ENCODE measurements at regions not wholly inside any gene's neighbourhood (a gene's known extent, or its start where the extent isn't known, plus 50 kb on each side); places are given as distances from the start of the nearest gene placed in this dataset.

GRCh38 chr5:82403724-82404123 lies 125.6 kb upstream of the RPS23 start:
- no peak overlapping the region for H3K4me2 ChIP-seq
- H3K4me1 ChIP-seq, result no peaks in the 10 kb centered on the region
- no peak overlapping the region for H3K4me3 ChIP-seq
- WGBS (ENCODE audit: missing lambda C conversion rate), result 15% methylated on average over 2 of the region's 2 CpGs
- DNase-seq (ENCODE audit: low read depth in 1 of 2, low spot score in 1 of 2) (no peak), FAIRE-seq (no peak), ATAC-seq (no peak)
- H3K27ac ChIP-seq, result no peak overlapping the region
- peaks cover 23% of the 10 kb centered on the region for H3K9me3 ChIP-seq
- ChIA-PET POLR2A (interaction anchor here (0.6 kb wide), 1 partner anchor 11 kb away, joined by 6 read pairs; no protein-coding TSS in a partner anchor), CTCF (no interaction called here)
- TF ChIP-seq ZFP36 (IDR thresholded peaks at IDR 0.05; ENCODE audit: borderline replicate concordance, partially characterized antibody), result no peak
- no peak for TF ChIP-seq EHF (CRISPR knock-in tag; IDR thresholded peaks at IDR 0.05)
- no peak for TF ChIP-seq SMC3 (IDR thresholded peaks at IDR 0.05)
- TF ChIP-seq FOSL2 (IDR thresholded peaks at IDR 0.05), result no peak
- no peak for TF ChIP-seq FOSL2 (CRISPR knock-in tag; IDR thresholded peaks at IDR 0.05)

GRCh38 chr5:82403026-82403425 lies 124.9 kb upstream of the RPS23 start:
- H3K4me1 ChIP-seq, result peaks cover under 1% of the 10 kb centered on the region; the same call in 1 of the 3 replicates
- no peak overlapping the region for H3K4me3 ChIP-seq
- no peak overlapping the region for H3K4me2 ChIP-seq
- peaks cover 23% of the 10 kb centered on the region for H3K9me3 ChIP-seq
- DNase-seq (ENCODE audit: low read depth in 1 of 2, low spot score in 1 of 2) (no peak), FAIRE-seq (no peak), ATAC-seq (no peak)
- TF ChIP-seq KDM5A (IDR thresholded peaks at IDR 0.05) (no peak), EHF (CRISPR knock-in tag; IDR thresholded peaks at IDR 0.05) (no peak)
- ChIA-PET CTCF (interaction anchor here (0.6 kb wide), 1 partner anchor 1027 kb away, joined by 3 read pairs; no protein-coding TSS in a partner anchor), POLR2A (no interaction called here)
- no peak overlapping the region for H3K27ac ChIP-seq
- WGBS (ENCODE audit: missing lambda C conversion rate), result 35% methylated on average over 2 of the region's 2 CpGs

DNA sequence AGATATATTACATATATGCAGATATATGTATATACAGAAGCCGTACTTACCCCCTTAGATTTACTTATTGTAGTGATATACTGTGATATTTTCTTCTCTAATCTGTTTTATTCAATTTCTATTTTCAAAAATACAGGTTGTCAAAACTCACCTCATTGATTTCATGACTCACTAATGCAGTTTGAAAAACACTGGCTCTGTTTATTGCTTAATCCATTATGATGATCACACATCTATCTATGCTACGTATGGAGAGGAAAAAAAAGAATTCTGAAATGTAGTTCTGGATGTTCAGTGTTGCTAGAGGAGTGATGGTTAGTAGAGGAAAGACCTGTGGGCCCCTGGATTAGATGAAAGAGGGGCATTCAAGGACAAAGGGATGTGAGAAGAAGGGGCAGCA lies 121.0 kb upstream of the RPS23 start:
- DNase-seq (ENCODE audit: low read depth in 1 of 2, low spot score in 1 of 2), result no peak
- no peak overlapping the region for H3K4me2 ChIP-seq
- ATAC-seq, result no peak
- H3K4me3 ChIP-seq, result no peak overlapping the region
- peaks cover 21% of the 10 kb centered on the region for H3K4me1 ChIP-seq
- ChIA-PET CTCF (interaction anchor here (1.0 to 1.2 kb wide), 2 partner anchors 12 to 20 kb away, joined by 3 to 4 read pairs; no protein-coding TSS in a partner anchor), POLR2A (no interaction called here)
- TF ChIP-seq HOXB5 (CRISPR knock-in tag; IDR thresholded peaks at IDR 0.05) (no peak), ZC3H11A (IDR thresholded peaks at IDR 0.05) (no peak), ATOH8 (CRISPR knock-in tag; IDR thresholded peaks at IDR 0.05; ENCODE audit: low read depth) (no peak), RNF2 (IDR thresholded peaks at IDR 0.05; ENCODE audit: borderline replicate concordance, low read depth) (no peak), MYC (IDR thresholded peaks at IDR 0.05; ENCODE audit: borderline replicate concordance, low read length) (no peak), JUN (IDR thresholded peaks at IDR 0.05) (no peak), RFX5 (IDR thresholded peaks at IDR 0.05) (no peak), NPAS2 (CRISPR knock-in tag; IDR thresholded peaks at IDR 0.05; ENCODE audit: borderline replicate concordance) (no peak), E2F6 (IDR thresholded peaks at IDR 0.05; ENCODE audit: borderline replicate concordance, low read depth) (no peak), HMGXB4 (CRISPR knock-in tag; IDR thresholded peaks at IDR 0.05; ENCODE audit: borderline replicate concordance) (no peak), KDM5A (IDR thresholded peaks at IDR 0.05) (no peak), RAD21 (conservative IDR thresholded peaks at IDR 0.05 in 1 of 2, IDR thresholded peaks at IDR 0.05 in 1 of 2) (no peak), CHD4 (IDR thresholded peaks at IDR 0.05; ENCODE audit: borderline replicate concordance) (no peak), BHLHE40 (IDR thresholded peaks at IDR 0.05; ENCODE audit: low read depth, low read length) (no peak)
- TF ChIP-seq, protein P1, sequence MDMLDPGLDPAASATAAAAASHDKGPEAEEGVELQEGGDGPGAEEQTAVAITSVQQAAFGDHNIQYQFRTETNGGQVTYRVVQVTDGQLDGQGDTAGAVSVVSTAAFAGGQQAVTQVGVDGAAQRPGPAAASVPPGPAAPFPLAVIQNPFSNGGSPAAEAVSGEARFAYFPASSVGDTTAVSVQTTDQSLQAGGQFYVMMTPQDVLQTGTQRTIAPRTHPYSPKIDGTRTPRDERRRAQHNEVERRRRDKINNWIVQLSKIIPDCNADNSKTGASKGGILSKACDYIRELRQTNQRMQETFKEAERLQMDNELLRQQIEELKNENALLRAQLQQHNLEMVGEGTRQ (IDR thresholded peaks at IDR 0.05), result no peak
- H3K27ac ChIP-seq, result no peak overlapping the region
- H3K9me3 ChIP-seq, result peaks cover 13% of the 10 kb centered on the region; the same call in 2 of the 3 replicates
- FAIRE-seq, result no peak
- WGBS (ENCODE audit: missing lambda C conversion rate), result 61% methylated on average over 2 of the region's 2 CpGs
